NCI-H1694 treated with DMSO at 0.1 percent for 48 hours (cell line): ENCODE measurements at regions not wholly inside any gene's neighbourhood (a gene's known extent, or its start where the extent isn't known, plus 50 kb on each side); places are given as distances from the start of the nearest gene placed in this dataset.

Experiments
- DNase-seq: peaks from one replicate; lab custom pipeline; 2025; lab: John Stamatoyannopoulos, UW

DNA sequence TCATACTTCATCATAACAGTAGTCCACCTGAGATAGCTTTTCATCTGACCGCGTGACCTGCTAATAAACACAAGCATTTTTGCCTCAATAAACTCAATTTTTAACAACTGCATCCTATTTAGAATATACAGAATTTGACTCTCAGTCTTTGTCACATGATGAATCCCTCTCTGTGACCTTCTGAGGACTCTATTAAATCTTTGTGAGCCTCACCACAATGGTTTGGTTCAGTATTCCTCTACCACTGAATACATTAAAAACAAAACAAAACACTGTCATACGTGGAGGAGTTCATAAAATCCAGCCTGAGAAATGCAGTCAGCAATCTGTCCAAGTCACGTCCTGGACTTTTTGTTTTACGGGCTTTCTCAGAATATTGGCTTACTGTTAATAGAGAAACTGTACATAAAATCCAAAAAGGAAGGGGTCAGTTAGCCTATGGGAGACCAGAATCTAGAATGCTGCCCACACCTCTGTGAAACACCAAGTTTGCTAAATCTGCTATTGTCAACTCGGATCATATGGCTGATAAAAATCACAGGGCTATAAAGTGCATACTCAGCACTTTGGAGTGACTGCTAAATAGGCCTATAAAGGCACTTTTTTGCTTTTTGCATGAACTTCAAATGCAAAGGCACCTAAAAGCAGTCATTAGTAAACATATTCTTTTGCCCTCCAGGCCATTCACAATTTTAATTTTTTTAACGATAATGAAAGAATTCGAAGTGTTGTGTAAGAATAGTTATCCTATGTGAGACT lies 190.3 kb upstream of the HDDC2 start:
- DNase-seq, result no peak

DNA sequence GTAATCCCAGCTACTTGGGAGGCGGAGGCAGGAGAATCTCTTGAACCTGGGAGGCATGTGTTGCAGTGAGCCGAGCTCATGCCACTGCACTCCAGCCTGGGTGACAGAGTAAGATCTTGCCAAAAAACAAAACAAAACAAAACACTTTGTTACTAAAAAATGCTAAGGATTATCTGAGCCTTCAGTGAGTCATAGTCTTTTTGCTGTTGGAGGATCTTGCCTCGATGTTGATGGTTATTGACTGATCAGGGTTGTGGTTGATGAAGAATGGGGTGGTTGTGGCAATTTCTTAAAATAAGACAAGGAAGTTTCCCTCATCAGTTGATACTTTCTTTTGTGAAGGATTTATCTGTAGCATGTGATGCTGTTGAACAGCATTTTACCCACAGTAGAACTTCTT lies 196.8 kb upstream of the HDDC2 start:
- DNase-seq, result no peak

DNA sequence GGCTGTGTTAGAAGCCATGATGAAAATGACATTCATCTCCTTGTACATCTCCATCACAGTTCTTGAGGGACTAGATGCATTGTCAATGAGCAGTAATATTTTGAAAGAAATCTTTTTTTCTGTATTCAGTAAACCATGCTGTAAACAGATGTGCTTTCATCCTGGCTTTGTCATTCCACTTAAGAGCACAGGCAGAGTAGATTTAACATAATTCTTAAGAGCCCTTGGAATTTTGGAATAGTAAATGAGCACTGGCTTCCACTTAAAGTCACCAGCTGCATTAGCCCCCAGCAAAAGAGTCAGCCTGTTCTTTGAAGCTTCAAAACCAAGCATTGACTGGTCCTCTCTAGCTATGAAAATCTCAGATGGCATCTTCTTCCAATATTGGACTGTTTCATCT lies 197.8 kb upstream of the HDDC2 start:
- DNase-seq, result no peak

DNA sequence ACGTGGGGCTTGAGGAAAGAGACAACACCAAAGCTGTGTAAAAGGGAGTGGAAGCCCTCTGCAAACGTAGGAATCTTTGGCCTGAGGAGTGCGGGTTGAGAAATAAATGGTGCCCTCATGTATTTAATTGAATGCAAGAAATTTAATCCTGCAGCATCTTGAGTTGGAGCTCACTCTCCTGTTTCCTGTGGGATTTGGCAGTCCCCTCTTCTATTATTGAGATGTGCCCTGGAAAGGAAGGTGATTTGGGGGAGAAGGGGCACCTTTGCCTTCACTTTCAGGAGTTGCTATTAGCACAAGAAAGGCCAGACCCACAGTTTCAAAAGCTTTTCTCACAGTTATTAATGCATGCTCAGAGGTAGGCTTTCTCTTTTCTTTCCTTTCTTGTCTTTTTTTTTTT lies 201.4 kb upstream of the HDDC2 start:
- no peak for DNase-seq

DNA sequence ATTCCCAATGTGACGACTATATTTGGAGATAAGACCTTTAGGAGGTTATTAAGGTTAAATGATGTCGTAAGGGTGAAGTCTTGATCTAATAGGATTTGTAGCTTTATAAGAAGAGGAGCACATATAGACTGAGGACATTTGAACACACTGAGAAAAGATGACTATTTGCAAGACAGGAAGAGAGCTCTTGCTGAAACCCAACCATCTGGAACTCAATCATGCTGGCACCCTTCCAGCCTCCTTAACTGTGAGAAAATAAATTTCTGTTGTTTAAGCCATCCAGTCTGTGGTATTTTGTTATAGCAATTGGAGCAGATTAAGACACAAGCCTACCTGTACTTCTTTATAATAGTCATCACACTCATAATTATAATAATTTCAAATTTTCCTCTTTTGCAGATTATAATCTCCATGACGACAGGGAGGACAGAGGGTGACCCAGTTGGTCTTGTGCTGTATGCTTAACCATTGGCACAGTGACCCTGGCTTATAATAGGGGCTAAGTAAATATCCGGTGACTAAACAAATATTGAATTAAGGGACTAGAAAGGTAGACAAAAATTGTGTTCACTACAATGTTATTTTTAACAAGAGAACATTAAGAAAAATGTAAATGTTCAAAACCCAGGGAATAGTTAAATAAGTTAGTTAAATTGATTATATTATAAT lies 206.4 kb upstream of the HDDC2 start:
- peak; percentile 54 for DNase-seq

DNA sequence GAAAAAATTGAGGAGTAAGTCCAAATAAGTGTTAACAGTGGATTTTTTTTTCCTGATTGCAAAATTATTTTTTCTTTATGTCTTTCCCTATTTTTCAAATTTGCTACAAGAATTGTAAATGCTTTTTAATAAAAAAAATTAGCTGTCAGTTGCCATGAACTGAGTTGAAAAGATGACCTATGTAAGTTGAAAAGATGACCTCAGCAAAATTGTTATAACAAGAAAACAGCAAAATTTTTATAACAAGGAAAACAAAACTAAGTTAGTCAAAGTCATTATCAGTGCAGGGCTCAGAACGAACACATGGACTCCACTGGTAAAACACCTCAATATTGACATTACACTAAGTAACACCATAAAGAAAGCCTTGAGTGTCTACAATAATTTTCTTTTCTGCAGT lies 207.0 kb upstream of the HDDC2 start:
- no peak for DNase-seq

DNA sequence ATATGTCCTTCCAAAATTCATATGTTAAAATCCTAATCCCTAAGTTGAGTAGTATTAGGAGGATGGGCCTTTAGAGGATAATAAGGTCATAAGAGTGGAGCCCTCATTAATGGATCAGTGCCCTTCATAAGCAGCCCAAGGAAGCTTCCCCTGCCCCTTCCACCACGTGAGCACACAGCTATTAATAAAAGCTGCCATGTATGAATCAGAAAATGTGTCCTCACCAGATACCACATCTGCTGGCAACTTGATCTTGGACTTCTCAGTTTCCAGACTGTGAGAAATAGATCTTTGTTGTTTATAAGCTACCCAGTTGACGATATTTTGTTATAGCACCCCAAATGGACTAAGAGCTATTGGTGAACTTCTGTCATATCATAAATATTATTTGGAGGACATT lies 207.7 kb upstream of the HDDC2 start:
- DNase-seq, result no peak

DNA sequence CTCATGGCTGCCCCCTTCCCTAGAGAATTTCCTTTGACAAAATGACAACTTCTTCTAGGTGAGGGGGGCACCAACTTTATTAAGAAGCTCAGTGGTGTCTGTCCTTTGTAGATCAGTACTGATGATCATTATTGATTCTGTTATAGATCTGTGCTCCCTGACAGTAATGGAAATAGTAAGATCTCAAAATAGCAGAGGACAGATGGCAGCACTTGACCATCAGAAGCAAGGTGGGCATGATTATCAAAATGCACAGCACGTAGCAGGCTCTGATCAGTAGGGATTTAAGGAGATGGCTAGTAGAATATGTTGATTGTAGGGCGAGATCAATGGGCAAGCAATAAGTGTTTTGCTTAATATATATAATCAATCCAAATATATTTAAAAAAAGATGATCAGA lies 208.6 kb upstream of the HDDC2 start:
- DNase-seq, result no peak

DNA sequence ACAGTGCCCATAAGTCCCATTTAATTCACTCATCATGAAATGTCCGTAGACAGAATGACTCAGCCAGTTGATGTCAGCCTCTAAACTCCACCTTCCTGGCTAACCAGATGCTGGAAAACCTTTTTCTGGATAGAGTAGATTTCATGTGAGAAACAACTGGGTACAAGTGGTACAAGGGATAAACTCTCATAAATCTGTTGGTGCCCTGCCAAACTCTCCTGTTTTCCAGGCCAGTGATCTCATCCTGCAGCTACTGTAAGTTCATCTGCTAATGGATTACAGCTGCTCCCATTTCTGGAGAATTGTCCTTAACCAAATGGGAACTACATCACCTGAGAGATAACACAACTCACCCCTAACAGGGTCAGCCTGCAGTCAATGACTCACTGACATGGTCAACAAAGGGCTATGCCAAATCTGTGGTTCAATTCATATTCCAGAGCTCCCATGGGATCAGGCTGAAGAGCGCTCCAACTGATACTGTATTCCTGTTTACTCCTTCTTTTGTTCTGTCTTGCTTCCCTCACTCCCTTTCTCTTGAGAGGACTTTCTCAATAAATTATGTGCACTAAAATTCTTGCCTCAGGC lies 210.1 kb upstream of the HDDC2 start:
- DNase-seq, result peak; percentile 55

DNA sequence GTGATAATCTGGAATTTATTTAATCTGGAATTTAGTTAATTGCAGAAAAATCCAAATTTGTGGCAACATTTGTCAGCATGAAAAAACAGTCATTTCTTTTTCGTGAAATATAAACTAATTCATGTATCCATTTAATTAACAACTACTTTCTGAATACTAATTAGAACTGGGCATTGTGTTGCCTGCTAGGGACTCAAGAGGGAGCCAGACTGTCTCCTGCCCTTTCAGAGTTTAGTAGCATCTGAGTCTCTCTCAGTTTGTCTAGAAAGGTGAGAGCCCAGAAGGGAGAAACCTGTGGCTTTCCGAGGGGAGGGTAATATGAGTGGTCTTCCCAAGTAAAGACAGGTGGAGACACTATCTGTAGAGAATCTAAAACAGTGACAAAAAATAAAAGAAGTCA lies 210.9 kb upstream of the HDDC2 start:
- no peak for DNase-seq

DNA sequence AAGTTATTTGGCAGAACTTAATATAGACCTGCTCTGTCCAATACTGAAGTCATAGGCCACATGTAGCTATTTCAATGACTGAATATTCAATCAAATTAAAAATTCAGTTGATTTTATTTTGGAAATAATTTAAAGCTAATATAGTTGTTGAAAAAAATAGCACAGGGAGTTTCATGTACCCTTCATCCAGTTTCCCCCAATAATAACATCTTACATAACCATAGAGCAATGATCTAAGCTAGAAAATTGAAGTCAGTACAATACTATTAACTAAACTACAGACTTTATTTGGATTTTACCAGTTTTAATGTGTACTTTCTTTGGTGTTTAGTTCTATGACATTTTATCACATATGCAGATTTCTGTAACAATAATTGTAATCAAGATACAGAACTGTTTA lies 212.2 kb upstream of the HDDC2 start:
- DNase-seq, result no peak

DNA sequence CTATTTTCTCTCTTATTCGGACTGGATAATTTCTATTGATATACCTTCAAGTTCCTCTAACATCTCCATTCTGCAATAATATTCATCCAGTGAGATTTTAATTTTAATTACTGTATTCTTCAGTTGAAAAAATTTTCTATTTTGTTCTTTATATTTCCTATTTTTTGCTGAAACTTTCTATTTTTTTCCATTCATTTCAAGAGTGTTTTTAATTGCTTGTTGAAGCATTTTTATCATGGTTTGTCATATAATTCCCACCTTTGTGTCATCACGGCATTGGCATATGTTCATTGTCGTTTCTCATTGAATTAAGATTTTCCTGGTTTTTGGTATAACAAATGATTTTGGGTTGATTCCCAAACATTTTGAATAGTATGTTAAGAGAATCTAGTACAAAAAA lies 214.9 kb upstream of the HDDC2 start:
- DNase-seq, result no peak

DNA sequence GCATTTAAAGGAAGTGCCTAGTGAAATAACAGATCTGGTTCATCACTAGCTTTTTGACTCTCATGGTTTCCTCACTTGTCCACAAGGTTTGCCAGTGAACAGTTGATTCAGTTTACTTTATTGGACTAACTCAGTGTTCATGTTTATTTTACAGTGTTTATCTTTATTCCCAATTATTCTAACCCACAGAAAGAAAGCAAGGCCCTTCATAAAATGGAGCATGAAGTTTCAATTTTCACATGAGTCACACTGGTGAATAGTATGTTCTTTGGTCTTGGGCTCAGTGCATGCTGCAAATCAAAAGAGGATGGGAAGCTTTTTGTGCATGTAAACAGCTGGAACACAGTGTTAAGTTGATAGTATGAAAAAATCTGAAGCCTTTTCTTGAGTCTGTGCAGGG lies 217.6 kb upstream of the HDDC2 start:
- no peak for DNase-seq

DNA sequence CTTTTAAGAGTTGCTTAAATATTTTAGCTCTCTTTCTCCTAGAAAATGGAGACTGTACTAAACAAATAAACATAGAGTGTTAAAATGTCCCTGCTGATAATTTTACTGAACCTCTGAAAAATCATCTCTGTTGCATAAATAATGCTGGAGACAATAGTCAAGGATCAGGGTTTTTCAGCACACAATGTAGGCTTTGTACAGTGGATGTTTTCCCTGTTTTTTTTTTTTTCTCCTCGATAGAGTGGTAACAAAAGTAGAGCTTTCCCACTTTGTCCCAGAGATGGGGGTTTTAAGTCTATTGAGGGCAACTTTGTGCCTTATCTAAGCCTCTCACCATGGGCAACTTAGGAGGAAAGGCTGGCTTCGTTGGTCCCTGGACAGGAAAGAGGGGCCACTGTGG lies 222.6 kb upstream of the HDDC2 start:
- no peak for DNase-seq

DNA sequence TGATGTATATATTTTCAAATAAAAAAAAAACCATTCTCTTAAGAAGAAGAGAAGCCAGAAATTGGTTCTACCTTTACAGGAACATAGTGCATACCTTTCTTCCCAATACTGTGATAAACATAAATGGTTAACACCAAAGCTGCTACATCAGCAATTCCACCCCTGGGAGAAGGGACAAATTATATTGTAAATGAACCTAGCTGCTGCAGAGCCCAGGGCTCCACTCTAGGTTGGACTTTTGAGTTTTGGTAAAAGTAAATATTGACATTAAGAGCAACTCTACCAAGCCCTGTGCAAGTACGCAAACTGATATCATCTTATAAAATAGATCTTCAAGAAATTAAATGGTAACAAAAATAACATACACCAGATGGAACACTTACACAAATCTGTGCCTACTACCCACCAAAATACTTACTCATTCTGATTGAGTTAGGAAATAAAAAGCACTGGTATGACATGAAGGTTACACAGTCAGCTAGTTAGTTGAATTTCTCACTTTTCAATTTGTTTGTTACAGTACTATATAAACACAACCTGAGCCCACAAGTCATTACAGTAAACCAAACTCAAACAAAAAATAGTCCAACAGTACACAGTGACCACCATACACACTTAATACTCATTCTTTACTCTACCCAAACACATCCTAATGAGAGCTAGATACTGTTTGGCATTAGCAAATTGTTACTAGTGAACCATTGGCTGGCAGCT lies 223.3 kb upstream of the HEY2 start:
- no peak for DNase-seq

DNA sequence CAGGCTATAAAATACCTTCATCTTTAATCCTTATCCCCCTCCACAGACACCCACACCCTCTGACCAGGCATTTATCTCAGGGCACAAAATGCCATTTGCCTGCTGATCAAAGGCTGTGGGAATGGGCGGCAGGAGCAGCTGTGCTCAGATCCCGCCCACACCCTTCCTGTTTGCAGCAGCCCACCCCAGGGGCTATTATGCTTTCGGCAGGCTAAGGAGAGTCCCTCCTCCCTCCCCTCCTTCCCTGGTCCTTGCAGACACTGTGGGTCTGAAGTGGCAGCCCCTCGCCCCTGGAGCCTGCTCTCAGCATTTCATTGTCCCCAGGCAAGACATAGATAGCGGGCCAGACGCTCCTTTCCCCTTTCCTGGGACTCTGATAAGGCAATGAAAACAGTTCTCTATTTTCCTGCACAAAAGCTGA lies 220.8 kb upstream of the HEY2 start:
- no peak for DNase-seq

DNA sequence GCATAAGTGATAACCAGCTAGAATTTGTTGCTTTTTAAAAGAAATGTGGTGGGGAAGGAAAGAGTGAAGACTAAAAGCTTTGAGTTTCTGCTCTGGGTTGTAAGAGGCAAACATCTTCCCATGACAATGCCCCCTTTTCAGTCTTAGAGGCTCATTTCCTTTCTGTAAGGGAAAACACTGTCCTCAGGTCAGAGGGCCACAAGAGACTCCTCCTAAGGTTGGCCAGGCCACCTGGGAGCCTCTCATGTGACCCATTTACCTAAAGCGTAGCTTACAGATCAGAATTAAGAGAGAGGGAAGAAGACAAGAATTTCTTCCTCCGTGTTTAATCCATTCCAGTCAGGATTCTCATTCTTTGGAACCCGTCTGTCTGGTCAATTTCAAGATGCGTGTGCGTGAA lies 220.4 kb upstream of the HEY2 start:
- DNase-seq, result no peak

DNA sequence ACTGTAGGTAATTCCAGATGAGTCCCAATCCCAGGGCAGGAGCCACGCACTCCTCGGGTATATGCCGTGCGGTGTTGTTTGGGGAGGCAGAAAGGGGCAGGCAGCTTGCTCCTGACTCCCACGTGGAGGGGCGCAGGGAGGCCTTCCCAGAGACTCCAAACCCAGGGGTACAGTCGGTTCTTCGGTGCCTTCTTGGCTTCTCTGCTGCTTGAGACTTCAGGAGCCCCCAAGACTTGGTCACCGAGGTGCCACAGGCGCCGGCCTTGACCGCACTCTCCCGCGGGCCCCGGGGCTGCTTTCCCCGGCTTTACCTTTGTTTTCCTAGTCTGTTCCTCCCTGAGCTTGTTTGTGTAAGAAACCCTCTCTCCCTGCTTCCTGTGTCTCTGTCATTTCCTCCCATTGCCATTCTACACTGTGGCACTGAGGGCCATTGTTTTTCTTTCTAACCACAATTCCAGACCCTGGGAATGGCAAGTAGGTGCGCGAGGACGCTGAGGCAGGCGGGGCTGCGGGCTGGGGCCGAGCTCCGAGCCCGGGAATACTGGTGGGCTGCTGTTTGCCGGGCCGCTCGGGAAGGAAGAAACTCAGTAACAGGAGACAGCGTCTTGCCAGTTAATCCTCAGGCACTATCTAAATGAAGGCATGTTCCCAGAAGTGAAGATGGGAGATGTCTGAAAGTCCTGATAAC lies 215.6 kb upstream of the HEY2 start:
- no peak for DNase-seq

DNA sequence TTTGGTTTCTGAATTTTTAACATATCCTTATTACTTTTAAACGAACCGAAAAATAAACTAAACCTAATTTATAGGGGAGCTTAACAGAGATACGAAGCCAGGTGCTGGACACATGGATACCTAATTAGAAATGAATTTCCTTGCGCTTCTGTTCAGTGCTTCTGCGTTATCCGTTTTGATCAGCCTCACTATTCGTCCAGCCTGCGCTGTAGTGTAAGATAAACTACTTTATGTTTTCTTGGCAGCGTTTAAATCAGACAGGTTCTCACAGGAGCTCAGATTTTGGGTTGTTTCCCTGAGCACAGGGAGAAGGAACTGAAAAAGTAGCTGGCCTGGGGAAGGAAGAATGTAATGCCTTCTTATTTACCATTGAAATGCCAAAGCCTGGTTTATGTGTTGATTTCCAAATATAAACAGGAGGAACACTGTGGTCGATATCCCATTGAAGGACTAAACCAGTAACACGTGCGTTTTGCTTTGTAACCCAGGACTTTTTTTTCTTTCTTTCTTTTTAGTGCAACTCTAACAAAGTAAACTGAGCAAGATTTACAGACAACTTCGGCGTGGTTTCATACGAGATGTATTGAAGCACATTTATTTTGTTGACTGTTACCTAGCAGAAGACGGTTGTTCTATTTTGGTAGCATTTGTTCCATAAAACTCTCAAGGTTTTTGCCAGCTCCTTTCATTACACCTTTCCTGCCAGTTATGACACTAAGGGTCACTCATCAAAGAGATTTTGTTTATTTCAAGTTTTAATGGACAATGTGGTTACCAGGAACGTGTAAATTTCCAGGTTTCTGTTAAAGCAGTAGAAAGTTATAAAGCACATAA lies 214.8 kb upstream of the HEY2 start:
- no peak for DNase-seq

DNA sequence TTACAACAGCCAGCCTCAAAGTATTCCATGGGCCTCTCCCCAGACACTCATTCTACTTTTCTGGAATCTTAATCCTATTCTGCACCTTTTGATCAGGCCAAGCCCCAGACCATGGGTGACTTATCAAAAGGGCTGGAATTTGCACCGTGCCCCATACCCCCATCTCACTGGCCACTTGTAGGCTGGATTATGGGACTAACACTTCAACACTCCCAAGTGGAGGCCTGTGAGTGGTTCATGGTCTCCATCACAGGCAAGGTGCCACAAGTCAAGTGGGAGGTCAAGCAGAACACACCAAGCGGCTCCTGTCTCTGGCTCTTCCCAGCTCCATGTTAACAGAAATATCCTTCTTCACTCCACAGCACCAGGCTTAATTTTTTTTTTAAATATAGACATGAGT lies 212.3 kb upstream of the HEY2 start:
- DNase-seq, result no peak

DNA sequence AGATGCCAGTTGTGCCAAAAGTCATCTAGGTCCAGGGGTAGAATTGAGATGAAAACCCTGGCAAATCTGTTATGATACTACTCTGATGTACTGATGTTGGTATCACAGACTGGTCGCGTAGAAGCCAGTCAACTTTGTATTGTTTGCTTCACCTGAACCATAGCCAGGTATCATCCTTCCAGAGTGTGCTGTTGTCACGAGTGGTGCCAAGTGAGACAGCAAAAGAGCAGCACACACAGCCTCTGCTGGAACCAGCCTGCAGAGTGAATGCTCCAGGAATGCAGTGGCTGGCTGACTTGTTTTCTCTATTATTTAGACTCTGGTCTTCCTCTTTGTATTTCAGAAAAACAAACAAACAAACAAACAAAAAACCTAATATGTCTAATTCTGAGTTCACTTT lies 209.5 kb upstream of the HEY2 start:
- no peak for DNase-seq
